Activated T-helper 2 cell treated with anti-CD3 and anti-CD28 coated beads, Interferon-gamma antibody, Interleukin-2, Interleukin-4, amounts not matched to agents 10 μg/mL and 5 μg/mL and 100 μg/mL, durations not matched to agents 14 hours and 24 hours and 36 hours (primary cell): ENCODE measurements at regions not wholly inside any gene's neighbourhood (a gene's known extent, or its start where the extent isn't known, plus 50 kb on each side); places are given as distances from the start of the nearest gene placed in this dataset.
"Not testable (repeated sequence)": the region's sequence is repeated elsewhere in the genome, so short reads cannot be mapped to it uniquely, and the experiment has no call there.

Source experiments
- DNase-seq: peaks from one replicate; pipeline ENCODE4 v3.0.0; 2021; ENCODE audit warnings: low spot score
- H3K27ac Mint-ChIP-seq: one replicate; pipeline ENCODE4 v1.8.0; 2021; ENCODE audit warnings: mixed read lengths
- H3K27me3 Mint-ChIP-seq: one replicate; pipeline ENCODE4 v1.8.0; 2021; ENCODE audit warnings: low read depth, mixed read lengths
- H3K36me3 Mint-ChIP-seq: one replicate; pipeline ENCODE4 v1.8.0; 2021; ENCODE audit warnings: low read depth, mixed read lengths
- H3K4me1 Mint-ChIP-seq: one replicate; pipeline ENCODE4 v1.8.0; 2021; ENCODE audit warnings: low read depth, mixed read lengths
- H3K4me3 Mint-ChIP-seq: one replicate; pipeline ENCODE4 v1.8.0; 2021; ENCODE audit warnings: low read depth, mild to moderate bottlenecking, moderate library complexity, mixed read lengths
- H3K9me3 Mint-ChIP-seq: one replicate; pipeline ENCODE4 v1.8.0; 2021; ENCODE audit warnings: mixed read lengths
- intact Hi-C: fragments of 100-400 bp; cut with micrococcal nuclease; formaldehyde crosslinking; loops from one replicate; pipeline ENCODE4 v1.15.1; 2023

- no peaks in the 10 kb centered on the region for H3K9me3 Mint-ChIP-seq
Measured at GRCh38 chr7:113370910-113371309, 252.6 kb upstream of the SMIM30 start.

DNA sequence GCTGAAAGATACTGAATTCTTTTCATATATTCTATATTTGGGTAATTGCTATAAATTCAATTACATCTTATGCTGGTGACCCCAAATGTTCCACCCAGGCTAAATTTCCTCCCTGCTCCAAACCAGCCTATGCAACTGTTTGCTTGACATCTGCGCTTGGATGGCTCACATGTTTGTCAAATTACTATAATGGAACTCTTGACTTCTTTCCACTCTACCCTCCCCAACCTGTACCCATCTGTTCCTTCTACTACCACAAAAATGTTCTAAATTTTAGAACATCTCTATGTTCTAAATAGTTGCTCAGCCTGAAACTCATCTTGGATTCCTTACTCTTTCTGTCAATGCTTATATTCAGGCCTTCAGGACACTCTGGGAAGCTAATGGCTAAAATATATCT, 249.9 kb upstream of the SMIM30 start:
- H3K4me1 Mint-ChIP-seq: no peaks in the 10 kb centered on the region
- DNase-seq: no peak
- no peak overlapping the region for H3K27ac Mint-ChIP-seq
- no peaks in the 10 kb centered on the region for H3K9me3 Mint-ChIP-seq
- no peaks in the 10 kb centered on the region for H3K36me3 Mint-ChIP-seq
- no peak overlapping the region for H3K4me3 Mint-ChIP-seq
- H3K27me3 Mint-ChIP-seq: no peaks in the 10 kb centered on the region
- intact Hi-C loops: no loop called here

More at GRCh38 chr7:113370910-113371309, 252.6 kb upstream of the SMIM30 start:
- DNase-seq: no peak
- Mint-ChIP-seq H3K36me3 (no peaks in the 10 kb centered on the region), H3K27ac (no peak overlapping the region), H3K4me1 (no peaks in the 10 kb centered on the region), H3K27me3 (no peaks in the 10 kb centered on the region), H3K4me3 (no peak overlapping the region)
- intact Hi-C loops: no loop called here

- H3K4me1 Mint-ChIP-seq: no peaks in the 10 kb centered on the region
- intact Hi-C loops: no loop called here
- no peak for DNase-seq
- no peaks in the 10 kb centered on the region for H3K36me3 Mint-ChIP-seq
- H3K27ac Mint-ChIP-seq: no peak overlapping the region
- no peaks in the 10 kb centered on the region for H3K27me3 Mint-ChIP-seq
- H3K9me3 Mint-ChIP-seq: no peaks in the 10 kb centered on the region
- no peak overlapping the region for H3K4me3 Mint-ChIP-seq
Measured at GRCh38 chr7:113367041-113367586, 248.8 kb upstream of the SMIM30 start.

- no peaks in the 10 kb centered on the region for H3K27me3 Mint-ChIP-seq
- H3K4me1 Mint-ChIP-seq: no peaks in the 10 kb centered on the region
- no peaks in the 10 kb centered on the region for H3K36me3 Mint-ChIP-seq
- no peak for DNase-seq
- no peak overlapping the region for H3K4me3 Mint-ChIP-seq
- no peaks in the 10 kb centered on the region for H3K9me3 Mint-ChIP-seq
- intact Hi-C loops: no loop called here
- H3K27ac Mint-ChIP-seq: no peak overlapping the region
Measured at GRCh38 chr7:113366122-113366521, 247.8 kb upstream of the SMIM30 start.

GRCh38 chr7:113349339-113349738, 231.0 kb upstream of the SMIM30 start:
- Mint-ChIP-seq H3K4me3 (no peak overlapping the region), H3K27me3 (no peaks in the 10 kb centered on the region), H3K9me3 (no peaks in the 10 kb centered on the region), H3K36me3 (no peaks in the 10 kb centered on the region), H3K27ac (no peak overlapping the region), H3K4me1 (no peaks in the 10 kb centered on the region)
- intact Hi-C loops: no loop called here
- no peak for DNase-seq

DNA sequence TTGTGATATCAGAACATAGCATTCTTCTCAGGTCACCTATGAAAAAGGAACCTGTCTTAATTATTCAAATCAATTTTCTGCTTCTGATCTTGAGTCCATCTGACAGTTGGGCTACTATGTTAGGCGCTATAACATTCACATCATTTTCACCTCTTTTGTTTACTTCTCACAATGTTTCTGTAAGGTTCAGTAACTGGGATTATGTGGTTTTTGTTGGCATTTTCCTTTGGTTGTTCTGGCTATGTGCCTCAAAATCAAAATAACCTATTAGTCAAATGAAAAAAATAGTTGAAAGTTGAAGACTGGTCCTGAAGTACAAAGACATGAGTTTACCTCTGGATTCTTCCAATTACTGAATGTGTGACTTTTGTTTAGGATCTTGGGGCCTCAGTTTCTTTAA, 221.3 kb upstream of the SMIM30 start:
- intact Hi-C loops: no loop called here
- H3K27ac Mint-ChIP-seq: no peak overlapping the region
- H3K9me3 Mint-ChIP-seq: no peaks in the 10 kb centered on the region
- H3K4me3 Mint-ChIP-seq: no peak overlapping the region
- DNase-seq: no peak
- H3K36me3 Mint-ChIP-seq: no peaks in the 10 kb centered on the region
- H3K27me3 Mint-ChIP-seq: no peaks in the 10 kb centered on the region
- H3K4me1 Mint-ChIP-seq: no peaks in the 10 kb centered on the region

DNA sequence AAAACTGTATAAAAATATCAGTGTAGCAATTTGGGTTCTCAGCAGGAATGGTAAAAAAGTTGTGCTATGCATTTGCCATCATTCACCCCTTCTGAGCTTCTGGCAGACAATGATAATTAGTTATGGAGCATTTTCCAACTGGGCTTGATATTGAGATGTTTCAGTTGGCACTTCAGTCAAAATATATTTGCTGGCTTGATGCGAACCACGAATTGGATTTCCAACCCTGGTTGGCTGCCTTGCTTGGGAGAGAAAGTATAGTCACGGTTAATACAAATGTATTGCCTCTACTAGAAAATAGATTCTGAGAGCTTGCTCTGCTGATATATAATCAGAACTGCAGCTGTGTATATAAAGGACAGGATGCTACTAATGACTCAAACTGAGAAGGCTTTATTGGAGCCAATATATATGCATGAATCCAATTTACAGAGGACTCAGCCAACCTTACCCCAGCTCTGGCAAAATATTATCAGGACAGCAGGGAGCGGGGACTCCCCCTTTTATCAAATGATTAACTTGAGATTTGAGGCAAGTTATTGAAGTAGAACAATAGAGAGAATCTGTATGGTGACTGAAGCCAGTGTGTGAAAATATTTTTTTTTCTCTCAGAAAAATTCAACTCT, 219.8 kb upstream of the SMIM30 start:
- Mint-ChIP-seq H3K27ac (no peak overlapping the region), H3K4me3 (no peak overlapping the region), H3K4me1 (no peaks in the 10 kb centered on the region), H3K27me3 (no peaks in the 10 kb centered on the region), H3K9me3 (no peaks in the 10 kb centered on the region), H3K36me3 (no peaks in the 10 kb centered on the region)
- intact Hi-C loops: no loop called here
- DNase-seq: no peak

- intact Hi-C loops, DNase-seq, H3K27ac Mint-ChIP-seq, H3K4me1 Mint-ChIP-seq, H3K9me3 Mint-ChIP-seq, H3K4me3 Mint-ChIP-seq, H3K36me3 Mint-ChIP-seq, H3K27me3 Mint-ChIP-seq: not testable (repeated sequence)
Measured at GRCh38 chr7:113336838-113337237, 218.5 kb upstream of the SMIM30 start.

GRCh38 chr7:113331155-113331898, 213.0 kb upstream of the SMIM30 start:
- Mint-ChIP-seq H3K4me1 (no peaks in the 10 kb centered on the region), H3K27ac (no peak overlapping the region), H3K27me3 (no peaks in the 10 kb centered on the region), H3K4me3 (no peak overlapping the region), H3K36me3 (no peaks in the 10 kb centered on the region), H3K9me3 (no peaks in the 10 kb centered on the region)
- intact Hi-C loops: no loop called here
- DNase-seq: no peak

DNA sequence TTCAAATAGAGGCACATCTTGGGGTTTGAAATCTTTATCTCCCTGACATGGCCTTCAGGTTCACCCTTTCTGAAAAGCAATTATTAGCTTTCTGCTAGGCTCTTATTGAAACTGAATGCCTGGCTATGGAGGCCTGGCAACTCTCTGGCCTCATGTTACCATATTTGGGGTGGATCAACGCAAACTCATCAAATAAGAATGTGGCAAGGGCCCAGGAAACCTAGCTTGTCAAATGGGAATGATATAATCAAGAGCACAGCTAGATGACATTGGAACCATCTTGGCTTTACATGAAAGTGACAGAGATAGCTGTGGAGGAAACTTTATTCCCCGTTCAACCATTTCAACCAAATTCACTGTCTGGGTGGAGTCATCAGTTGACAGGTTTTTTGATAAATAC, 202.8 kb upstream of the SMIM30 start:
- Mint-ChIP-seq H3K4me3 (no peak overlapping the region), H3K4me1 (no peaks in the 10 kb centered on the region), H3K36me3 (no peaks in the 10 kb centered on the region), H3K27ac (no peak overlapping the region), H3K9me3 (no peaks in the 10 kb centered on the region), H3K27me3 (no peaks in the 10 kb centered on the region)
- intact Hi-C loops: no loop called here
- DNase-seq: no peak

- no peak overlapping the region for H3K4me3 Mint-ChIP-seq
- no peak overlapping the region for H3K27ac Mint-ChIP-seq
- no peak for DNase-seq
- no peaks in the 10 kb centered on the region for H3K27me3 Mint-ChIP-seq
- intact Hi-C loops: no loop called here
- no peaks in the 10 kb centered on the region for H3K36me3 Mint-ChIP-seq
- H3K9me3 Mint-ChIP-seq: no peaks in the 10 kb centered on the region
- no peaks in the 10 kb centered on the region for H3K4me1 Mint-ChIP-seq
Measured at GRCh38 chr7:113320419-113320818, 202.1 kb upstream of the SMIM30 start.

DNA sequence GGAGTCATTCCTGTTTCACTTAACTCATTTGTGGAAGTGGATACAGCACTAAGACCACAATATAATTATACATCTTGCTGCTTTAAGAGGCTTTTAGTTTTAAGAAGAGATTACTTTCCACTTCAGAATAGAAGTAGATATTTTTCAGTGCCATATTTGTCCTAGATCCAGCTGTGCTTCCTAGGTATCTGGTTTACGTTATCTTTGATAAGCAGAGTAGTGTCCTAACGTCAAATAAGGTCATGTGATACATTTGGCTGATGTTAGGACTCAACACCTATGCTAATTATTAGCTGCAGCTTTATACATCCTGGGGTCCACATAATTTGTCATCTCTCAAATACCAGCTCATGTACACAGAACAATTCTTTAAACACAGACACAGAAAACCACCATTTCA, 196.2 kb upstream of the SMIM30 start:
- Mint-ChIP-seq H3K36me3 (no peaks in the 10 kb centered on the region), H3K4me3 (no peak overlapping the region), H3K9me3 (no peaks in the 10 kb centered on the region), H3K27me3 (no peaks in the 10 kb centered on the region), H3K27ac (no peak overlapping the region), H3K4me1 (no peaks in the 10 kb centered on the region)
- DNase-seq: no peak
- intact Hi-C loops: no loop called here

DNA sequence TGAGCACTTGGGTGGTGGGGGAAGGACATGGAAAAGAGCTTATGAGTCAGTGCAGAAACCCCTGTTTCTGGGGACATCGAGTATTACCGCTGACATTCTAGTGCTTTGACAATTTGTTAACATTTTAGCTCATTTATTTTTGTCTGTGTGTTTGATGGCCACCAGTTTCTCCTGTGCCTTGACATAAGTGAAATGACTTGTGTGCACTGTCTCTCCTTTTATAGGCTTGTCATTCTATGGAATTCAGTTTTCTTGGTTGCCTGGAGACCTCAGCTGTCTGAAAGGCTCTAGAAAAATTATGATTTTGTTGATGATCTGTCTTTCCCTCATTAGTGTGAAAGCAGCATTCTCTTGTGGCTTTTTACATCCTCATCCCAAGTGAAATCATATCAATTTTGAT, 190.0 kb upstream of the SMIM30 start:
- H3K4me3 Mint-ChIP-seq: no peak overlapping the region
- peaks cover 2% of the 10 kb centered on the region for H3K4me1 Mint-ChIP-seq
- no peaks in the 10 kb centered on the region for H3K36me3 Mint-ChIP-seq
- H3K9me3 Mint-ChIP-seq: no peaks in the 10 kb centered on the region
- DNase-seq: no peak
- H3K27me3 Mint-ChIP-seq: no peaks in the 10 kb centered on the region
- no peak overlapping the region for H3K27ac Mint-ChIP-seq
- intact Hi-C loops: no loop called here
